ENCODE measurements at regions not wholly inside any gene's neighbourhood (a gene's known extent, or its start where the extent isn't known, plus 50 kb on each side); places are given as distances from the start of the nearest gene placed in this dataset.

- no peaks in the 10 kb centered on the region for H3K36me3 ChIP-seq (replicated peaks in 1 of 2; ENCODE audit: control extremely low read depth in 1 of 2, control insufficient read depth in 1 of 2, extremely low read depth in 1 of 2, insufficient read depth in 2 of 2, low read length in 1 of 2)
- no peaks in the 10 kb centered on the region for H3K27me3 ChIP-seq (replicated peaks in 1 of 4; ENCODE audit: control extremely low read depth in 1 of 4, control insufficient read depth in 3 of 4, insufficient read depth in 4 of 4, low read length in 3 of 4)
- Mint-ChIP-seq H3K9me3 (ENCODE audit: insufficient read depth) (no peaks in the 10 kb centered on the region), H3K4me3 (no peak overlapping the region), H3K4me1 (no peaks in the 10 kb centered on the region), H3K27ac (no peak overlapping the region), H3K27me3 (peaks cover 9% of the 10 kb centered on the region)
- H3K27ac ChIP-seq (ENCODE audit: low read length in 2 of 2): no peak overlapping the region
- no peaks in the 10 kb centered on the region for H4K20me1 ChIP-seq (ENCODE audit: control insufficient read depth, insufficient read depth, low read length, poor library complexity, severe bottlenecking)
- TF ChIP-seq EZH2 (IDR thresholded peaks at IDR 0.05; ENCODE audit: borderline replicate concordance, insufficient read depth, low read depth, low read length, poor library complexity, severe bottlenecking): no peak
- TF ChIP-seq, protein P1, sequence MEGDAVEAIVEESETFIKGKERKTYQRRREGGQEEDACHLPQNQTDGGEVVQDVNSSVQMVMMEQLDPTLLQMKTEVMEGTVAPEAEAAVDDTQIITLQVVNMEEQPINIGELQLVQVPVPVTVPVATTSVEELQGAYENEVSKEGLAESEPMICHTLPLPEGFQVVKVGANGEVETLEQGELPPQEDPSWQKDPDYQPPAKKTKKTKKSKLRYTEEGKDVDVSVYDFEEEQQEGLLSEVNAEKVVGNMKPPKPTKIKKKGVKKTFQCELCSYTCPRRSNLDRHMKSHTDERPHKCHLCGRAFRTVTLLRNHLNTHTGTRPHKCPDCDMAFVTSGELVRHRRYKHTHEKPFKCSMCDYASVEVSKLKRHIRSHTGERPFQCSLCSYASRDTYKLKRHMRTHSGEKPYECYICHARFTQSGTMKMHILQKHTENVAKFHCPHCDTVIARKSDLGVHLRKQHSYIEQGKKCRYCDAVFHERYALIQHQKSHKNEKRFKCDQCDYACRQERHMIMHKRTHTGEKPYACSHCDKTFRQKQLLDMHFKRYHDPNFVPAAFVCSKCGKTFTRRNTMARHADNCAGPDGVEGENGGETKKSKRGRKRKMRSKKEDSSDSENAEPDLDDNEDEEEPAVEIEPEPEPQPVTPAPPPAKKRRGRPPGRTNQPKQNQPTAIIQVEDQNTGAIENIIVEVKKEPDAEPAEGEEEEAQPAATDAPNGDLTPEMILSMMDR (IDR thresholded peaks at IDR 0.05): no peak
- ChIA-PET CTCF (no interaction called here), POLR2A (no interaction called here)
- 57% methylated on average over 5 of the region's 9 CpGs for WGBS (ENCODE audit: insufficient coverage)
- DNase-seq (no peak), ATAC-seq (ENCODE audit: low read depth) (no peak)
- H3K9ac ChIP-seq (ENCODE audit: low read length): no peak overlapping the region
- no peak overlapping the region for H3K4me3 ChIP-seq (ENCODE audit: control extremely low read depth in 1 of 5, extremely low read depth in 1 of 5, insufficient read depth in 1 of 5, low read depth in 2 of 5, low read length in 4 of 5)
- H3K4me2 ChIP-seq (replicated peaks; ENCODE audit: low read depth, low read length, poor library complexity, severe bottlenecking): no peak overlapping the region
- intact Hi-C loops (cut with micrococcal nuclease): no loop called here
- H3K79me2 ChIP-seq (ENCODE audit: control insufficient read depth, insufficient read depth, low read length): no peaks in the 10 kb centered on the region
- H3K9me3 ChIP-seq (ENCODE audit: control extremely low read depth in 1 of 3, control insufficient read depth in 2 of 3, insufficient read depth in 1 of 3, low read length in 2 of 3): no peaks in the 10 kb centered on the region
- H3K4me1 ChIP-seq (ENCODE audit: control insufficient read depth in 2 of 2, insufficient read depth in 2 of 2, low read length in 2 of 2): no peaks in the 10 kb centered on the region
- H2AFZ ChIP-seq (ENCODE audit: insufficient read depth, low read depth, low read length, poor library complexity, severe bottlenecking): no peak overlapping the region
Measured at GRCh38 chr1:116826818-116827606, 72.8 kb downstream of the CD2 start.

GRCh38 chr1:116827607-116828105 is 73.4 kb downstream of the CD2 start:
- Histone ChIP-seq H3K27me3 (replicated peaks in 1 of 4; ENCODE audit: control extremely low read depth in 1 of 4, control insufficient read depth in 3 of 4, insufficient read depth in 4 of 4, low read length in 3 of 4) (peaks cover 0 to 2% (median 0%) of the 10 kb centered on the region in 4 experiments), H3K79me2 (ENCODE audit: control insufficient read depth, insufficient read depth, low read length) (no peaks in the 10 kb centered on the region), H4K20me1 (ENCODE audit: control insufficient read depth, insufficient read depth, low read length, poor library complexity, severe bottlenecking) (no peaks in the 10 kb centered on the region), H3K4me1 (ENCODE audit: control insufficient read depth in 2 of 2, insufficient read depth in 2 of 2, low read length in 2 of 2) (no peaks in the 10 kb centered on the region), H2AFZ (ENCODE audit: insufficient read depth, low read depth, low read length, poor library complexity, severe bottlenecking) (no peak overlapping the region), H3K4me3 (ENCODE audit: control extremely low read depth in 1 of 5, extremely low read depth in 1 of 5, insufficient read depth in 1 of 5, low read depth in 2 of 5, low read length in 4 of 5) (no peak overlapping the region), H3K4me2 (replicated peaks; ENCODE audit: low read depth, low read length, poor library complexity, severe bottlenecking) (no peak overlapping the region), H3K9me3 (ENCODE audit: control extremely low read depth in 1 of 3, control insufficient read depth in 2 of 3, insufficient read depth in 1 of 3, low read length in 2 of 3) (no peaks in the 10 kb centered on the region), H3K36me3 (replicated peaks in 1 of 2; ENCODE audit: control extremely low read depth in 1 of 2, control insufficient read depth in 1 of 2, extremely low read depth in 1 of 2, insufficient read depth in 2 of 2, low read length in 1 of 2) (no peaks in the 10 kb centered on the region), H3K27ac (ENCODE audit: low read length in 2 of 2) (no peak overlapping the region), H3K9ac (ENCODE audit: low read length) (no peak overlapping the region)
- no peak for ATAC-seq (ENCODE audit: low read depth)
- no CpG with 5 or more reads among the region's 2 CpGs for WGBS (ENCODE audit: insufficient coverage)
- Mint-ChIP-seq H3K27ac (no peak overlapping the region), H3K4me3 (no peak overlapping the region), H3K4me1 (no peaks in the 10 kb centered on the region), H3K27me3 (peaks cover 9% of the 10 kb centered on the region), H3K9me3 (ENCODE audit: insufficient read depth) (no peaks in the 10 kb centered on the region)
- ChIA-PET CTCF (no interaction called here), POLR2A (no interaction called here)
- DNase-seq: no peak
- TF ChIP-seq EZH2 (IDR thresholded peaks at IDR 0.05; ENCODE audit: borderline replicate concordance, insufficient read depth, low read depth, low read length, poor library complexity, severe bottlenecking): no peak
- TF ChIP-seq, protein P1 (IDR thresholded peaks at IDR 0.05): no peak
- intact Hi-C loops (cut with micrococcal nuclease): no loop called here
